Neural crest cell (in vitro differentiated cells): ENCODE measurements at regions not wholly inside any gene's neighbourhood (a gene's known extent, or its start where the extent isn't known, plus 50 kb on each side); places are given as distances from the start of the nearest gene placed in this dataset.

ENCODE experiments used
- DNase-seq: peaks from one replicate; pipeline ENCODE4 v3.0.0; 2021; ENCODE audit warnings: low read depth, mixed read lengths, low spot score
- H3K27ac Mint-ChIP-seq: one replicate; pipeline ENCODE4 v1.8.0; 2021; ENCODE audit warnings: mild to moderate bottlenecking, mixed read lengths; ENCODE audit not compliant: unreplicated experiment
- H3K27me3 Mint-ChIP-seq: 2 replicates; pipeline ENCODE4 v1.8.0; 2021; ENCODE audit warnings: low read depth, mild to moderate bottlenecking, mixed read lengths
- H3K36me3 Mint-ChIP-seq: 2 replicates; pipeline ENCODE4 v1.8.0; 2021; ENCODE audit warnings: low read depth, mild to moderate bottlenecking, mixed read lengths
- H3K4me1 Mint-ChIP-seq: 2 replicates; pipeline ENCODE4 v1.8.0; 2021; ENCODE audit warnings: mixed read lengths
- H3K4me3 Mint-ChIP-seq: one replicate; pipeline ENCODE4 v1.8.0; 2021; ENCODE audit warnings: mild to moderate bottlenecking, mixed read lengths
- H3K9me3 Mint-ChIP-seq: 2 replicates; pipeline ENCODE4 v1.8.0; 2021; ENCODE audit warnings: mixed read lengths
- CTCF ChIP-seq: fragments of 200-600 bp; sonication (generic); conservative IDR thresholded peaks from 2 replicates; pipeline ENCODE4 v1.5.0; 2021; ENCODE audit warnings: antibody characterized with exemption, mild to moderate bottlenecking

- TF ChIP-seq CTCF: no peak
- Mint-ChIP-seq H3K4me3 (no peak overlapping the region), H3K27me3 (no peaks in the 10 kb centered on the region), H3K4me1 (peaks cover 25% of the 10 kb centered on the region), H3K36me3 (peaks cover 3% of the 10 kb centered on the region), H3K9me3 (peaks cover 11% of the 10 kb centered on the region), H3K27ac (no peak overlapping the region)
- DNase-seq: no peak
These were observed 504.4 kb upstream of the TNP1 start for GRCh38 chr2:217364224-217364623.

GRCh38 chr2:217363470-217363869 lies 503.6 kb upstream of the TNP1 start:
- Mint-ChIP-seq H3K4me1 (peaks cover 27% of the 10 kb centered on the region), H3K27me3 (no peaks in the 10 kb centered on the region), H3K9me3 (peaks cover 11% of the 10 kb centered on the region), H3K4me3 (no peak overlapping the region), H3K27ac (no peak overlapping the region), H3K36me3 (peaks cover 3% of the 10 kb centered on the region)
- no peak for TF ChIP-seq CTCF
- DNase-seq: no peak

GRCh38 chr2:217362710-217363109 lies 502.8 kb upstream of the TNP1 start:
- no peaks in the 10 kb centered on the region for H3K27me3 Mint-ChIP-seq
- no peak overlapping the region for H3K4me3 Mint-ChIP-seq
- peaks cover 11% of the 10 kb centered on the region for H3K9me3 Mint-ChIP-seq
- no peak for DNase-seq
- no peak overlapping the region for H3K27ac Mint-ChIP-seq
- peaks cover 31% of the 10 kb centered on the region for H3K4me1 Mint-ChIP-seq
- TF ChIP-seq CTCF: no peak
- peaks cover 3% of the 10 kb centered on the region for H3K36me3 Mint-ChIP-seq

- Mint-ChIP-seq H3K27ac (no peak overlapping the region), H3K4me3 (no peak overlapping the region), H3K27me3 (no peaks in the 10 kb centered on the region), H3K4me1 (peaks cover 31% of the 10 kb centered on the region), H3K36me3 (peaks cover 3% of the 10 kb centered on the region), H3K9me3 (peaks cover 11% of the 10 kb centered on the region)
- TF ChIP-seq CTCF: no peak
- no peak for DNase-seq
These were observed 502.4 kb upstream of the TNP1 start for GRCh38 chr2:217362286-217362685.

- Mint-ChIP-seq H3K4me1 (peaks cover 37% of the 10 kb centered on the region), H3K9me3 (peaks cover 11% of the 10 kb centered on the region), H3K27ac (no peak overlapping the region), H3K27me3 (no peaks in the 10 kb centered on the region), H3K36me3 (peaks cover 3% of the 10 kb centered on the region), H3K4me3 (no peak overlapping the region)
- no peak for DNase-seq
- no peak for TF ChIP-seq CTCF
These were observed 501.6 kb upstream of the TNP1 start for GRCh38 chr2:217361483-217361880.
